8988T (cell line): ENCODE measurements at regions not wholly inside any gene's neighbourhood (a gene's known extent, or its start where the extent isn't known, plus 50 kb on each side); places are given as distances from the start of the nearest gene placed in this dataset.
"Not testable (repeated sequence)": the region's sequence is repeated elsewhere in the genome, so short reads cannot be mapped to it uniquely, and the experiment has no call there.

Experiments used
- DNase-seq: peaks from one replicate; pipeline ENCODE4 v3.0.0; 2011

GRCh38 chr3:105982207-105982606 lies 113.4 kb upstream of the CBLB start:
- DNase-seq: no peak

- DNase-seq: no peak
Observed at GRCh38 chr3:105984837-105985236, 116.0 kb upstream of the CBLB start.

GRCh38 chr3:105986343-105986742 lies 117.5 kb upstream of the CBLB start:
- not testable (repeated sequence) for DNase-seq

- no peak for DNase-seq
Observed at GRCh38 chr3:105987809-105988208, 119.0 kb upstream of the CBLB start.

- DNase-seq: no peak
Observed at GRCh38 chr3:105988540-105989212, 119.9 kb upstream of the CBLB start.

GRCh38 chr3:105996781-105997180 lies 128.0 kb upstream of the CBLB start:
- no peak for DNase-seq

GRCh38 chr3:105997466-105997799 lies 128.6 kb upstream of the CBLB start:
- DNase-seq: no peak

- DNase-seq: no peak
Observed at GRCh38 chr3:105997800-105998526, 129.2 kb upstream of the CBLB start.

GRCh38 chr3:105999856-106000255 lies 131.0 kb upstream of the CBLB start:
- no peak for DNase-seq

- DNase-seq: no peak
Observed at GRCh38 chr3:106001923-106002322, 133.1 kb upstream of the CBLB start.

GRCh38 chr3:106004137-106004681 lies 135.4 kb upstream of the CBLB start:
- DNase-seq: no peak

- no peak for DNase-seq
Observed at GRCh38 chr3:106004826-106005225, 136.0 kb upstream of the CBLB start.

- DNase-seq: no peak
Observed at GRCh38 chr3:106006001-106006400, 137.2 kb upstream of the CBLB start.

- no peak for DNase-seq
Observed at GRCh38 chr3:106006571-106006970, 137.8 kb upstream of the CBLB start.

- DNase-seq: no peak
Observed at GRCh38 chr3:106007512-106007911, 138.7 kb upstream of the CBLB start.

GRCh38 chr3:106008766-106009165 lies 140.0 kb upstream of the CBLB start:
- no peak for DNase-seq

- no peak for DNase-seq
Observed at GRCh38 chr3:106010829-106011228, 142.0 kb upstream of the CBLB start.

- DNase-seq: no peak
Observed at GRCh38 chr3:106013971-106014370, 145.2 kb upstream of the CBLB start.

GRCh38 chr3:106014518-106014917 lies 145.7 kb upstream of the CBLB start:
- DNase-seq: no peak

GRCh38 chr3:106014971-106015370 lies 146.2 kb upstream of the CBLB start:
- no peak for DNase-seq

GRCh38 chr3:106018102-106018501 lies 149.3 kb upstream of the CBLB start:
- no peak for DNase-seq

GRCh38 chr3:106018929-106019550 lies 150.2 kb upstream of the CBLB start:
- no peak for DNase-seq

- DNase-seq: no peak
Observed at GRCh38 chr3:106022913-106023312, 154.1 kb upstream of the CBLB start.

- DNase-seq: no peak
Observed at GRCh38 chr3:106025151-106025722, 156.4 kb upstream of the CBLB start.
